ENCODE measurements at regions not wholly inside any gene's neighbourhood (a gene's known extent, or its start where the extent isn't known, plus 50 kb on each side); places are given as distances from the start of the nearest gene placed in this dataset.

DNA sequence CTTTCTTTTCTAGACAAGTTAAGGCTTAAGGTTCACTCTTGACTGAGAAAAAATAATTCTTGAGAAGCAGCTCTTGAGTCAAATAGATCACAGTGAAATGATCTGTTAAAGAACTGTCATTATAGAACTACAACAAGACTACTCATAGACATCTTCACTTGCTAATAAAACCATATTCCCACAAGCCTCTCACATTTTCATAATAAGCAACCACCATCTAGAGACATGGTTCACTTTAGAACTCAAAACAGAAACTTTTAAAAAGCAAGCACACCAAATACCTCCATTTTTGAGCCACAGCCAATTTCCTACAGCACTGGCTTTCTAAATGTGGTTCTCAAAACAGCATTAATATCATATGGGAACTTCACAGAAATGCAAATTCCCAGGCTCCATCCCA lies 309.5 kb downstream of the TMA16 start:
- TF ChIP-seq, protein P1, sequence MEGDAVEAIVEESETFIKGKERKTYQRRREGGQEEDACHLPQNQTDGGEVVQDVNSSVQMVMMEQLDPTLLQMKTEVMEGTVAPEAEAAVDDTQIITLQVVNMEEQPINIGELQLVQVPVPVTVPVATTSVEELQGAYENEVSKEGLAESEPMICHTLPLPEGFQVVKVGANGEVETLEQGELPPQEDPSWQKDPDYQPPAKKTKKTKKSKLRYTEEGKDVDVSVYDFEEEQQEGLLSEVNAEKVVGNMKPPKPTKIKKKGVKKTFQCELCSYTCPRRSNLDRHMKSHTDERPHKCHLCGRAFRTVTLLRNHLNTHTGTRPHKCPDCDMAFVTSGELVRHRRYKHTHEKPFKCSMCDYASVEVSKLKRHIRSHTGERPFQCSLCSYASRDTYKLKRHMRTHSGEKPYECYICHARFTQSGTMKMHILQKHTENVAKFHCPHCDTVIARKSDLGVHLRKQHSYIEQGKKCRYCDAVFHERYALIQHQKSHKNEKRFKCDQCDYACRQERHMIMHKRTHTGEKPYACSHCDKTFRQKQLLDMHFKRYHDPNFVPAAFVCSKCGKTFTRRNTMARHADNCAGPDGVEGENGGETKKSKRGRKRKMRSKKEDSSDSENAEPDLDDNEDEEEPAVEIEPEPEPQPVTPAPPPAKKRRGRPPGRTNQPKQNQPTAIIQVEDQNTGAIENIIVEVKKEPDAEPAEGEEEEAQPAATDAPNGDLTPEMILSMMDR (IDR thresholded peaks at IDR 0.05), result no peak
- TF ChIP-seq POLR2A (IDR thresholded peaks at IDR 0.05), result no peak
